ENCODE measurements at regions not wholly inside any gene's neighbourhood (a gene's known extent, or its start where the extent isn't known, plus 50 kb on each side); places are given as distances from the start of the nearest gene placed in this dataset.

DNA sequence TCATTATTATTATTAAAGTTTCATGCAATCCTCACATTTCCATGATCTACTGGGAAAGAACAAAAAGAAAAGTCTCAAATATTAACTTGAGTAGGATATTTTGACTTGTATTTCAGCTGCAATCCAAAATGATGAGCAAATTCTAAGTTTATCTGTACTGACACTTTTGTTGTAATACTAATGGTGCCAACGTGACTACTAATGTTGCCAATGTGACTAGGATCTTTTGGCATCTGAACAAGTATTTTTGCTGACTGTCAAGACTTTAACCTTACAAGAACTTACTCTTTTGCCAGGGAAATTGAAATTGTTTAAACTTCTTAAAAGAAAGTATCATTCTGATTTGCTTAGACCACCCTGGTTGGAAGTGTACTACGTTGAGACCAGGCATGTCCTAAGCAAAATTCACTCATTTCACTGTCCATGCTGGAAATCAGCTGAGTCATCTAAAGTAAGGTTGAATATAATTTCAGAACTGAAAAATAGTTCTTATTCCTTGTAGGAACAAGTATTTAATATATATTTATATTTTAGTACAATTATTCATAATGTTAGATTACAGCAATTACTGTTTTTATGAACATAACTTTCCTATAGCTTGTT lies 78.5 kb upstream of the LYZL1 start:
- ChIA-PET CTCF (no interaction called here), POLR2A (ENCODE audit: low non-redundant PET) (no interaction called here)
- no peak overlapping the region for H3K27ac ChIP-seq
- no peak for DNase-seq (ENCODE audit: low spot score)
- TF ChIP-seq, protein P1, sequence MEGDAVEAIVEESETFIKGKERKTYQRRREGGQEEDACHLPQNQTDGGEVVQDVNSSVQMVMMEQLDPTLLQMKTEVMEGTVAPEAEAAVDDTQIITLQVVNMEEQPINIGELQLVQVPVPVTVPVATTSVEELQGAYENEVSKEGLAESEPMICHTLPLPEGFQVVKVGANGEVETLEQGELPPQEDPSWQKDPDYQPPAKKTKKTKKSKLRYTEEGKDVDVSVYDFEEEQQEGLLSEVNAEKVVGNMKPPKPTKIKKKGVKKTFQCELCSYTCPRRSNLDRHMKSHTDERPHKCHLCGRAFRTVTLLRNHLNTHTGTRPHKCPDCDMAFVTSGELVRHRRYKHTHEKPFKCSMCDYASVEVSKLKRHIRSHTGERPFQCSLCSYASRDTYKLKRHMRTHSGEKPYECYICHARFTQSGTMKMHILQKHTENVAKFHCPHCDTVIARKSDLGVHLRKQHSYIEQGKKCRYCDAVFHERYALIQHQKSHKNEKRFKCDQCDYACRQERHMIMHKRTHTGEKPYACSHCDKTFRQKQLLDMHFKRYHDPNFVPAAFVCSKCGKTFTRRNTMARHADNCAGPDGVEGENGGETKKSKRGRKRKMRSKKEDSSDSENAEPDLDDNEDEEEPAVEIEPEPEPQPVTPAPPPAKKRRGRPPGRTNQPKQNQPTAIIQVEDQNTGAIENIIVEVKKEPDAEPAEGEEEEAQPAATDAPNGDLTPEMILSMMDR (conservative IDR thresholded peaks at IDR 0.05; ENCODE audit: low read depth), result no peak

DNA sequence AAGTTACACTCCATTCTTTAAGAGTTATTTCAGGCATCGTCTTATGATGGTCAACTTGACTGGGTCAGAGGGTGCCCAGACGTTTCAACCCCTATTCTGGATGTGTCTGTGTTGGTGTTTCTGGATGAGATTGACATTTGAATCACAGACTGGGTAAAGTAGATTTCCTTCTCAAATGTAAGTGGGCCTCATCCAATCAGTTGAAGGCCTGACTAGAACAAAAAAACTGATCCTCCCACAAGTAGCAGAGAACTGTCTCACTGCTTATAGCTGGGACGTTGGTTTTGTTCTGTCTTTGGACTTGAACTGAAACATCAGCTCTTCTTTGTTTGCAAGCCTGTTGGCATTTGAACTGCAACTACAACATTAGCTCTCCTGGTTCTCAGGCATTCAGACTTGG lies 76.3 kb upstream of the LYZL1 start:
- DNase-seq (ENCODE audit: low spot score), result no peak
- no peak overlapping the region for H3K27ac ChIP-seq
- TF ChIP-seq, protein P1 (conservative IDR thresholded peaks at IDR 0.05; ENCODE audit: low read depth), result no peak
- ChIA-PET POLR2A (ENCODE audit: low non-redundant PET) (no interaction called here), CTCF (interaction anchor here (0.6 kb wide), 1 partner anchor 180 kb away, joined by 4 read pairs; no protein-coding TSS in a partner anchor)

DNA sequence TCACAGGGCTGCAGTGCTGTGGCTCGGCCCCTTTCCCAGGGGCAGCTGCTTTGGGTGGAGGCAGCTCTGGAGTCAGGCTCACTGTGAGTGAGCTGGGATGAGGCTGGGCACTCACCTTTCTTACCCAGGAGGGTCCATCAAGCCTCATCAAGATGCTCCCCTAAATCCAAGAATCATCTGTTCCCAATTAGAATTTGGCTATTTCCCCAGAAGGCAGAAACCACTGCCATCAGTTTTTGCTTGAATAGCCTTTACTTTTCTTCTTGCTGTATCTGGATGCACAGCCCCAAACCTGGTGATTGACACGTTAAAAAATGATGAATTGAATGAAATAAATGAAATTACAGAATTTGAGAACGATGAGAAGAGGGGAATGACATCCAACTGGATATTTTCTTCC lies 74.3 kb upstream of the LYZL1 start:
- ChIA-PET POLR2A (ENCODE audit: low non-redundant PET) (no interaction called here), CTCF (interaction anchor here (0.5 kb wide), 1 partner anchor 50 kb away, joined by 3 read pairs; no protein-coding TSS in a partner anchor)
- TF ChIP-seq, protein P1 (conservative IDR thresholded peaks at IDR 0.05; ENCODE audit: low read depth), result no peak
- no peak overlapping the region for H3K27ac ChIP-seq
- DNase-seq (ENCODE audit: low spot score), result no peak

DNA sequence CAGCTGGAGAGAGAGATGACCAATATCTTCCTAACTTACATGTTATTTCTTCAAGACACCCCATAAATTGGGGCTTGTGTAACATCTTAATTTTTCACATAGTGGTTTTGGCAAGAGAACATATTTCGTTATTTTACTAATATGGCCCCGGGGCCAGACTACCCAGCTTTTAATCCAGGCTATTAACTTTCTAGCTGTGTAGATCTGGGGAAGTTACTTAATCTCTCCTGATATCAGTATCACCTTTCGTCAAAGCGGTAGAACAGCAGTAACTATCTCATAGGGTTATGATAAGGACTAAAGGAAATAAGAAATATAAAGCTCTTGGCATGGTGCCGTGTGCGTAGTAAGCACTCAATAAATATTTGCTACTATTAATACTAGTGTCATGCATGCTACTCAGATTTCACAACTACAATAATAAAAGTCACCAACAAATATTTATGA lies 71.6 kb upstream of the LYZL1 start:
- no peak overlapping the region for H3K27ac ChIP-seq
- DNase-seq (ENCODE audit: low spot score), result no peak
- CTCF ChIA-PET, result interaction anchor here (0.7 kb wide), 1 partner anchor 56 kb away, joined by 3 read pairs; no protein-coding TSS in a partner anchor
- TF ChIP-seq, protein P1 (conservative IDR thresholded peaks at IDR 0.05; ENCODE audit: low read depth), result no peak
- POLR2A ChIA-PET (ENCODE audit: low non-redundant PET), result no interaction called here

DNA sequence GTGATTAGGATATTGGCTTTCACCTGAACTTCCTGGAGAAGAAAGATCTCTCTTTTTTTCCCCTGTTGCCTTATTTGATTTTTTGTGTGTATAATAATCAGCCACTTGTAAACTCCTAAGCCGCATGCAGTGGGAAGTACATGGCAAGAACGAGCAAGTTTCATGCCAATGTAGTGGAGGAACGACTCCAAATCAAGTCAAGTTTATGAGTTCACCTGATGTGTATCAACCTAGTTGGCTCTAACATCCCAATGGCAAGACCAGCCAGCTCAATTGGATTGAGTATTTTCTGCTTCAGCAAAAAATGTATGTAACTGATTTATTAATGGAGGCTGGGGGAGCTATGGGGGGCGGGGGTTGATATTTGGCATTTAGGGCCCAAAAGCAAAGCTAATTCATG lies 65.5 kb upstream of the LYZL1 start:
- DNase-seq (ENCODE audit: low spot score), result no peak
- CTCF ChIA-PET, result interaction anchor here (0.6 kb wide), 2 partner anchors 18 to 20 kb away, joined by 3 to 4 read pairs; no protein-coding TSS in a partner anchor
- POLR2A ChIA-PET (ENCODE audit: low non-redundant PET), result no interaction called here
- H3K27ac ChIP-seq, result no peak overlapping the region
- TF ChIP-seq, protein P1 (conservative IDR thresholded peaks at IDR 0.05; ENCODE audit: low read depth), result no peak

DNA sequence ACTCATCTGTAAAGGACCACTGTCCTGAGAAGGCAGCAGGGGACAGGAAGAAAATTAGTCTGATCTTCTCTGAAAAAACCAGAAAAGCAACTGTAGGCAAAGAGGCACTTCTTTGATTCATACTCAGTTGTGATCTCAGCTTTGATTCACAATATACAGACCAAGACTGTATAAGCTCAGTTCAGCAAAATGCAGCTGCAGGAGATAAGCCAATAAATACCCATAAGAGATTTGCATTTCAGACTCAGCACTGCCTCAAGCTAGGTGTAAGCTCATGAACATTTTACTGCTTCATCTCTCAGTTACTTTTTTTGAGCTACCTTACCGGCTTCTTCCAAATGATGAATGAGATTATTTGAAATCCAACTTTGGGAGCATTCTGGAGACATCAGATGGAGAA lies 64.2 kb upstream of the LYZL1 start:
- TF ChIP-seq, protein P1 (conservative IDR thresholded peaks at IDR 0.05; ENCODE audit: low read depth), result no peak
- H3K27ac ChIP-seq, result no peak overlapping the region
- POLR2A ChIA-PET (ENCODE audit: low non-redundant PET), result no interaction called here
- CTCF ChIA-PET, result interaction anchor here (0.6 kb wide), 1 partner anchor 24 kb away, joined by 3 read pairs; no protein-coding TSS in a partner anchor
- no peak for DNase-seq (ENCODE audit: low spot score)
